ENCODE measurements at regions not wholly inside any gene's neighbourhood (a gene's known extent, or its start where the extent isn't known, plus 50 kb on each side); places are given as distances from the start of the nearest gene placed in this dataset.

- no peak for TF ChIP-seq FOXM1 (IDR thresholded peaks at IDR 0.05; ENCODE audit: borderline replicate concordance, low read depth)
- TF ChIP-seq MAX (IDR thresholded peaks at IDR 0.05): no peak
- TF ChIP-seq RAD21 (IDR thresholded peaks at IDR 0.05; ENCODE audit: low read depth): no peak
- no peak for TF ChIP-seq TEAD4 (IDR thresholded peaks at IDR 0.05)
- TF ChIP-seq YY1 (IDR thresholded peaks at IDR 0.05; ENCODE audit: low read depth): no peak
- TF ChIP-seq USF1 (IDR thresholded peaks at IDR 0.05): no peak
Measured at GRCh38 chr11:92827132-92827531, 142.3 kb upstream of the MTNR1B start.

- TF ChIP-seq REST (IDR thresholded peaks at IDR 0.05; ENCODE audit: low read depth) (no peak), FOXM1 (IDR thresholded peaks at IDR 0.05; ENCODE audit: borderline replicate concordance, low read depth) (no peak), CEBPB (IDR thresholded peaks at IDR 0.05) (no peak), NFIC (IDR thresholded peaks at IDR 0.05) (no peak), EP300 (IDR thresholded peaks at IDR 0.05; ENCODE audit: borderline replicate concordance) (no peak), YY1 (IDR thresholded peaks at IDR 0.05; ENCODE audit: low read depth) (no peak), TEAD4 (IDR thresholded peaks at IDR 0.05) (no peak), TCF12 (IDR thresholded peaks at IDR 0.05; ENCODE audit: low read depth) (no peak), USF1 (IDR thresholded peaks at IDR 0.05) (no peak), ZBTB7A (IDR thresholded peaks at IDR 0.05; ENCODE audit: low read depth) (no peak), EGR1 (IDR thresholded peaks at IDR 0.05) (no peak), MAX (IDR thresholded peaks at IDR 0.05) (no peak), CREB1 (IDR thresholded peaks at IDR 0.05; ENCODE audit: low read depth) (no peak), RAD21 (IDR thresholded peaks at IDR 0.05; ENCODE audit: low read depth) (no peak), TAF1 (IDR thresholded peaks at IDR 0.05; ENCODE audit: low read depth) (no peak)
Measured at GRCh38 chr11:92828556-92828955, 140.9 kb upstream of the MTNR1B start.

GRCh38 chr11:92829121-92829520, 140.3 kb upstream of the MTNR1B start:
- TF ChIP-seq TEAD4 (IDR thresholded peaks at IDR 0.05) (no peak), TAF1 (IDR thresholded peaks at IDR 0.05; ENCODE audit: low read depth) (no peak), MAX (IDR thresholded peaks at IDR 0.05) (no peak), ZBTB7A (IDR thresholded peaks at IDR 0.05; ENCODE audit: low read depth) (no peak), YY1 (IDR thresholded peaks at IDR 0.05; ENCODE audit: low read depth) (no peak), RAD21 (IDR thresholded peaks at IDR 0.05; ENCODE audit: low read depth) (no peak), REST (IDR thresholded peaks at IDR 0.05; ENCODE audit: low read depth) (no peak), USF1 (IDR thresholded peaks at IDR 0.05) (no peak), NFIC (IDR thresholded peaks at IDR 0.05) (no peak), CEBPB (IDR thresholded peaks at IDR 0.05) (no peak), EGR1 (IDR thresholded peaks at IDR 0.05) (no peak)

- TF ChIP-seq REST (IDR thresholded peaks at IDR 0.05; ENCODE audit: low read depth) (no peak), YY1 (IDR thresholded peaks at IDR 0.05; ENCODE audit: low read depth) (no peak), FOXM1 (IDR thresholded peaks at IDR 0.05; ENCODE audit: borderline replicate concordance, low read depth) (no peak), MAX (IDR thresholded peaks at IDR 0.05) (no peak), EP300 (IDR thresholded peaks at IDR 0.05; ENCODE audit: borderline replicate concordance) (no peak), CREB1 (IDR thresholded peaks at IDR 0.05; ENCODE audit: low read depth) (no peak), TCF12 (IDR thresholded peaks at IDR 0.05; ENCODE audit: low read depth) (no peak), ZBTB7A (IDR thresholded peaks at IDR 0.05; ENCODE audit: low read depth) (no peak), EGR1 (IDR thresholded peaks at IDR 0.05) (no peak), TAF1 (IDR thresholded peaks at IDR 0.05; ENCODE audit: low read depth) (no peak), NFIC (IDR thresholded peaks at IDR 0.05) (no peak), CEBPB (IDR thresholded peaks at IDR 0.05) (no peak), RAD21 (IDR thresholded peaks at IDR 0.05; ENCODE audit: low read depth) (no peak), USF1 (IDR thresholded peaks at IDR 0.05) (no peak), TEAD4 (IDR thresholded peaks at IDR 0.05) (no peak)
Measured at GRCh38 chr11:92829671-92830070, 139.8 kb upstream of the MTNR1B start.
